PC-9 (cell line): ENCODE measurements at regions not wholly inside any gene's neighbourhood (a gene's known extent, or its start where the extent isn't known, plus 50 kb on each side); places are given as distances from the start of the nearest gene placed in this dataset.

Experiments
- BruUV-seq: library from RNA; stranded (reverse); fragments of 400-500 nt; replicated peaks from 2 replicates; lab custom pipeline; 2021; lab: Mats Ljungman, UMichigan
- CTCF ChIA-PET: fragments of 300-600 bp; sonication (Branson Sonifier 250); formaldehyde crosslinking; loops from one replicate; lab custom pipeline; 2022; ENCODE audit warnings: antibody characterized with exemption; lab: Charles Lee
- POLR2A ChIA-PET: fragments of 300-600 bp; sonication (Branson Sonifier 250); formaldehyde crosslinking; loops from one replicate; lab custom pipeline; 2022; ENCODE audit warnings: antibody characterized with exemption; ENCODE audit not compliant: unreplicated experiment; lab: Charles Lee
- DNase-seq, 2 experiments: peaks; one replicate each; pipeline versions ENCODE4 v3.0.0 to v3.0.0-alpha.2; 2015 to 2022; ENCODE audit warnings: mixed read lengths in 1 of 2
- H2AFZ ChIP-seq: fragments of 200-600 bp; sonication (generic); 2 replicates; pipeline ENCODE4 v1.8.1; 2017; ENCODE audit warnings: antibody characterized with exemption
- H3F3A ChIP-seq: fragments of 200-600 bp; sonication (generic); 2 replicates; pipeline ENCODE4 v1.8.1; 2017; ENCODE audit warnings: antibody characterized with exemption, mild to moderate bottlenecking, low read depth; ENCODE audit not compliant: insufficient read depth
- H3K27ac ChIP-seq: fragments of 200-600 bp; sonication (generic); 2 replicates; pipeline ENCODE4 v1.6.1; 2016; ENCODE audit warnings: mixed run types
- H3K27me3 ChIP-seq: fragments of 200-600 bp; sonication (generic); 2 replicates; pipeline ENCODE4 v1.6.1; 2016; ENCODE audit warnings: low read depth, mixed run types; ENCODE audit not compliant: insufficient read depth
- H3K36me3 ChIP-seq: fragments of 200-600 bp; sonication (generic); 2 replicates; pipeline ENCODE4 v1.6.1; 2016; ENCODE audit warnings: low read depth, mixed run types
- H3K4me1 ChIP-seq: fragments of 200-600 bp; sonication (generic); replicated peaks from 2 replicates; pipeline ENCODE4 v1.6.1; 2016; ENCODE audit warnings: mixed run types; ENCODE audit not compliant: insufficient read depth
- H3K4me2 ChIP-seq: fragments of 200-600 bp; sonication (generic); 2 replicates; pipeline ENCODE4 v1.6.1; 2017; ENCODE audit warnings: mixed run types
- H3K4me3 ChIP-seq: fragments of 200-600 bp; sonication (generic); 2 replicates; pipeline ENCODE4 v1.6.1; 2016; ENCODE audit warnings: mixed run types
- H3K79me2 ChIP-seq: fragments of 200-600 bp; sonication (generic); 2 replicates; pipeline ENCODE4 v1.6.1; 2017; ENCODE audit warnings: low read depth, mixed run types
- H3K9me2 ChIP-seq: fragments of 200-600 bp; sonication (generic); 2 replicates; pipeline ENCODE4 v1.8.1; 2017; ENCODE audit warnings: mild to moderate bottlenecking; ENCODE audit not compliant: insufficient read depth
- H3K9me3 ChIP-seq: fragments of 200-600 bp; sonication (generic); 2 replicates; pipeline ENCODE4 v1.8.1; 2016; ENCODE audit warnings: low read depth; ENCODE audit not compliant: insufficient read depth
- H4K20me1 ChIP-seq: fragments of 200-600 bp; sonication (generic); 2 replicates; pipeline ENCODE4 v1.8.1; 2017; ENCODE audit not compliant: insufficient read depth
- CTCF ChIP-seq: fragments of 200-600 bp; sonication (generic); conservative IDR thresholded peaks from 2 replicates; pipeline ENCODE4 v1.6.1; 2017; ENCODE audit warnings: mixed run types, antibody characterized with exemption, mild to moderate bottlenecking, moderate library complexity
- EZH2 ChIP-seq: fragments of 200-600 bp; sonication (generic); IDR thresholded peaks from 2 replicates; pipeline ENCODE4 v1.8.0; 2017; ENCODE audit warnings: antibody characterized with exemption, low read depth
- intact Hi-C: fragments of 100-400 bp; cut with micrococcal nuclease; formaldehyde crosslinking; loops from one replicate; pipeline ENCODE4 v1.10.0; 2022; ENCODE audit not compliant: unreplicated experiment

- no peak for TF ChIP-seq CTCF
- TF ChIP-seq EZH2 = no peak
- Histone ChIP-seq H3K79me2 (no peaks in the 10 kb centered on the region), H4K20me1 (no peaks in the 10 kb centered on the region), H3K36me3 (no peaks in the 10 kb centered on the region), H3K9me2 (no peaks in the 10 kb centered on the region), H2AFZ (no peak overlapping the region), H3K27ac (no peak overlapping the region), H3K4me1 (no peaks in the 10 kb centered on the region), H3K27me3 (no peaks in the 10 kb centered on the region), H3K4me2 (no peak overlapping the region), H3K4me3 (no peak overlapping the region), H3K9me3 (no peaks in the 10 kb centered on the region), H3F3A (no peaks in the 10 kb centered on the region)
- ChIA-PET CTCF (no interaction called here), POLR2A (no interaction called here)
- no TSS peak for BruUV-seq
- DNase-seq = no peak
- intact Hi-C loops = no loop called here
Observed at GRCh38 chr6:85065831-85066230, 301.4 kb upstream of the TBX18 start.

DNA sequence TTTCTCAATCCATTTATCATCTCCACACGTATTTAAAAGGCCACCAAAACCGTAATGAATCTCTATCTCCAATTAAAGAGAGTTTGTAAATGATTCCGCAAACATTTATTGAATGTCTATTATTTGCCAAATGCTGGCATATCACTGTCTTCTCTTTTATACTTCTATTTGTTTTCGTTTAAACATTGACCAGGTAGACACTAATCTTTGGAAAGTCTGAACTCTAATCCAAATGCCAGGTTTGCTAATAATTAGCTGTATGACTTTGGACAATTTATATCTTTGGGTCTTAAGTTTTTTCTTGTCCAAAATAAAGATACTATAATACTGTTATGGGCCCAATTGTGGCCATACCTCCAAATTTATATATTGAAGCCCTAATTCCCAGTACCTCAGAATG lies 299.2 kb upstream of the TBX18 start:
- Histone ChIP-seq H3K9me3 (no peaks in the 10 kb centered on the region), H3K36me3 (no peaks in the 10 kb centered on the region), H4K20me1 (no peaks in the 10 kb centered on the region), H3K27ac (no peak overlapping the region), H3K79me2 (no peaks in the 10 kb centered on the region), H3K27me3 (no peaks in the 10 kb centered on the region), H3K4me1 (no peaks in the 10 kb centered on the region), H3K4me2 (no peak overlapping the region), H3F3A (no peaks in the 10 kb centered on the region), H2AFZ (no peak overlapping the region), H3K9me2 (no peaks in the 10 kb centered on the region), H3K4me3 (no peak overlapping the region)
- POLR2A ChIA-PET = no interaction called here
- BruUV-seq = no TSS peak
- DNase-seq = no peak
- no peak for TF ChIP-seq EZH2
- TF ChIP-seq CTCF = no peak
- intact Hi-C loops = no loop called here
- CTCF ChIA-PET = no interaction called here

DNA sequence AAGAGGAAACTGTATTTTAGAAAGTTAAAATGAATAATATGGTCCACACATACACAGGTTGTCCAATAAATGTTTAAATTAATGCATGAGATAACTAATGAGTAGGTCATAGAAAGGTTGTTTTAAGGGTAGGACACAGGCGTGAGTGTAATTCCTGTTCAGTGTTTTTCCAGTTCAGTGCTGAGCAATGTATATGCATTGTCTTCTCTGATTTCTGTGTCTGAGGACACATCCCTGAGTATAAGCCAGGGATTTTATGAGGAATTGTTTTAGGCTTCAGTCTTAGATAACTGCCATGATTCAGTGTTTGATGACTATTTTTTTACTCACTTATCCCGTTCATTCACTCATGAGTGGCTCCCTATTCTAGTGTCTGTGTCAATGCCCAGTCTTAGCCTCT lies 298.5 kb upstream of the TBX18 start:
- Histone ChIP-seq H3K36me3 (no peaks in the 10 kb centered on the region), H3K27ac (no peak overlapping the region), H3F3A (no peaks in the 10 kb centered on the region), H4K20me1 (no peaks in the 10 kb centered on the region), H3K4me3 (no peak overlapping the region), H3K9me2 (no peaks in the 10 kb centered on the region), H3K27me3 (no peaks in the 10 kb centered on the region), H3K4me2 (no peak overlapping the region), H3K9me3 (no peaks in the 10 kb centered on the region), H2AFZ (no peak overlapping the region), H3K79me2 (no peaks in the 10 kb centered on the region), H3K4me1 (no peaks in the 10 kb centered on the region)
- POLR2A ChIA-PET = no interaction called here
- intact Hi-C loops = no loop called here
- no TSS peak for BruUV-seq
- TF ChIP-seq CTCF (no peak), EZH2 (no peak)
- no peak for DNase-seq
- CTCF ChIA-PET = no interaction called here
